Endothelial cell of umbilical vein (primary cell): ENCODE measurements at regions not wholly inside any gene's neighbourhood (a gene's known extent, or its start where the extent isn't known, plus 50 kb on each side); places are given as distances from the start of the nearest gene placed in this dataset.

ENCODE experiments used
- CTCF ChIP-seq, 2 donors: IDR thresholded peaks; 1 replicate in 1 of 2; 2 replicates in 1 of 2; pipeline ENCODE4 v1.5.1; 2011; ENCODE audit warnings: low read length in 2 of 2, mild to moderate bottlenecking in 2 of 2, moderate library complexity in 2 of 2, control low read depth in 1 of 2, inconsistent platforms in 1 of 2, low read depth in 1 of 2; ENCODE audit not compliant: insufficient read depth in 1 of 2; ENCODE audit errors: extremely low read depth in 1 of 2
- EZH2 ChIP-seq: IDR thresholded peaks from 2 replicates; pipeline ENCODE4 v1.6.1; 2012; ENCODE audit warnings: borderline replicate concordance, low read depth, mild to moderate bottlenecking, moderate library complexity, low read length, inconsistent platforms; ENCODE audit not compliant: severe bottlenecking
- FOS ChIP-seq: IDR thresholded peaks from 2 replicates; pipeline ENCODE4 v1.6.1; 2011; ENCODE audit warnings: mild to moderate bottlenecking, low read length, moderate library complexity, borderline replicate concordance; ENCODE audit not compliant: insufficient read depth
- JUN ChIP-seq: IDR thresholded peaks from 2 replicates; pipeline ENCODE4 v1.6.1; 2011; ENCODE audit warnings: borderline replicate concordance, low read depth; ENCODE audit not compliant: insufficient read length, insufficient read depth
- MYC ChIP-seq: IDR thresholded peaks from one replicate; pipeline ENCODE4 v1.6.1; 2011; ENCODE audit warnings: mild to moderate bottlenecking, low read depth, low read length
- POLR2A ChIP-seq: IDR thresholded peaks from 2 replicates; pipeline ENCODE4 v1.6.1; 2012; ENCODE audit warnings: low read depth, mild to moderate bottlenecking, control low read depth, low read length
- TF ChIP-seq, protein P1 (sequence below): IDR thresholded peaks from 2 replicates; pipeline ENCODE4 v1.6.1; 2011; ENCODE audit not compliant: insufficient read depth, insufficient read length

GRCh38 chr2:222146488-222146887, 152.3 kb downstream of the PAX3 start:
- TF ChIP-seq CTCF (IDR thresholded peaks at IDR 0.05; ENCODE audit: extremely low read depth in 1 of 2, insufficient read depth in 1 of 2, low read depth in 1 of 2, low read length in 2 of 2) (no peak), POLR2A (no peak), EZH2 (no peak), FOS (no peak), MYC (no peak), JUN (no peak)
- TF ChIP-seq, protein P1, sequence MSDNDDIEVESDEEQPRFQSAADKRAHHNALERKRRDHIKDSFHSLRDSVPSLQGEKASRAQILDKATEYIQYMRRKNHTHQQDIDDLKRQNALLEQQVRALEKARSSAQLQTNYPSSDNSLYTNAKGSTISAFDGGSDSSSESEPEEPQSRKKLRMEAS, result no peak
